GM20000 (cell line): ENCODE measurements at regions not wholly inside any gene's neighbourhood (a gene's known extent, or its start where the extent isn't known, plus 50 kb on each side); places are given as distances from the start of the nearest gene placed in this dataset.

Source experiments
- DNase-seq: peaks from one replicate; pipeline ENCODE4 v3.0.0; 2012; ENCODE audit warnings: low spot score
- TF ChIP-seq, protein P1 (sequence below): IDR thresholded peaks from 2 replicates; pipeline ENCODE4 v1.5.1; 2012; ENCODE audit warnings: mild to moderate bottlenecking, control low read depth; ENCODE audit errors: extremely low read depth, missing control alignments

DNA sequence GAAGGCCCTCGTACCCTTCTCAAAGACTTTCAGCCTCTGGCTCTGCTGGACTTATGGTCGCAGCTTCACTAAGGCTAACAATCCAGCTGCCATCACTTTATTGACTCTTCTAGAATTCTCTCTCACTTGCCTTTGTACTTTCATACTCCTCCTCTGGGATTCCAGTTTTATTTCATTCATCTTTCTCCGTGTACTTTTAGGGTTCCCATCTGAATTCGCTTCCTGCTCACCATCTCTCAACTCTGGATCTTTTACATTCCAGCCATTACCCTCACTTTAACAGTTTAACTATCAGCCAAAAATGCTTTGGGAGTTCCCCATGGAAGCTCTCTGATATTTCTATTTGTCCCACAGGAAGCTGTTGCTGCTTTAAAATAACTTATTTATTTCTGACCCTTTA is 149.3 kb upstream of the KL start:
- no peak for DNase-seq
- TF ChIP-seq, protein P1, sequence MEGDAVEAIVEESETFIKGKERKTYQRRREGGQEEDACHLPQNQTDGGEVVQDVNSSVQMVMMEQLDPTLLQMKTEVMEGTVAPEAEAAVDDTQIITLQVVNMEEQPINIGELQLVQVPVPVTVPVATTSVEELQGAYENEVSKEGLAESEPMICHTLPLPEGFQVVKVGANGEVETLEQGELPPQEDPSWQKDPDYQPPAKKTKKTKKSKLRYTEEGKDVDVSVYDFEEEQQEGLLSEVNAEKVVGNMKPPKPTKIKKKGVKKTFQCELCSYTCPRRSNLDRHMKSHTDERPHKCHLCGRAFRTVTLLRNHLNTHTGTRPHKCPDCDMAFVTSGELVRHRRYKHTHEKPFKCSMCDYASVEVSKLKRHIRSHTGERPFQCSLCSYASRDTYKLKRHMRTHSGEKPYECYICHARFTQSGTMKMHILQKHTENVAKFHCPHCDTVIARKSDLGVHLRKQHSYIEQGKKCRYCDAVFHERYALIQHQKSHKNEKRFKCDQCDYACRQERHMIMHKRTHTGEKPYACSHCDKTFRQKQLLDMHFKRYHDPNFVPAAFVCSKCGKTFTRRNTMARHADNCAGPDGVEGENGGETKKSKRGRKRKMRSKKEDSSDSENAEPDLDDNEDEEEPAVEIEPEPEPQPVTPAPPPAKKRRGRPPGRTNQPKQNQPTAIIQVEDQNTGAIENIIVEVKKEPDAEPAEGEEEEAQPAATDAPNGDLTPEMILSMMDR = no peak

GRCh38 chr13:32877491-32877890 is 138.7 kb upstream of the KL start:
- DNase-seq = no peak
- TF ChIP-seq, protein P1 = no peak

DNA sequence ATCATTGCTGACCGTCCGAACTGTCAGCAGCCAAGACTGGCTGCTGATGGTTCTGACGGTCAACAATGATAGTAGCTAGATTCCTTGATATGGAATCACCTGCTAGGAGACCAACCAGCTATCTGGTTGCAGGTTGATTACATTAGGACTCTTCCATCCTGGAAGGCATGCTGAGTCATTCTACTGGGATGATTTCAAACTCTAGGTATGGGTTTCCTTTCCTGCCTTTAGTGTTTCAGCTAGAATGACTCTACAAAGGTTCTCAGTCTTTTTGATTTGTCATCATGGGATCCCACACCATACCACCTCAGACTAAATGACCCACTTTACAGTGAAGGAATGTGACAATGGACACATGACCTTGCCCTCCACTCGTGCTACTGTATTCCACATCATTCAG is 138.1 kb upstream of the KL start:
- TF ChIP-seq, protein P1 = no peak
- DNase-seq = no peak

DNA sequence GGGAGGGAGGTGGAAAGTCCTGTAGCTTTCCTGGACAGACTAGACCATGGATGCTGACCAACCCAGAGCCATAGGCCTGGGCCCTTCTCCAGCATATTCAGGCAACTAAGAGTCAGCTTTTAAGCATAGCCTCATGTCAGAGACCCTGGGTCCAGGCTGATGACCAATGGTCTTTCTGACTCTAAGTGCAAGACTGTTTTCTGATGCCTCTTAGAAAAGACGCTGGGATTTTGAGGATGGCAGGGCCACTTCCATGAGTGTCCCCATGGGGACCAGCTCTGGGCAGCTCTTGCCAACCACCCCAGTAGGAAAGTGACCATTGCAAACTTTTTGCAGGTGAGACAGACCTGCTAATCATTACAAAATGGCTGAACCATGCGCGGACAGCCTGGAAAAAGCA is 135.6 kb upstream of the KL start:
- TF ChIP-seq, protein P1 = no peak
- DNase-seq = no peak

DNA sequence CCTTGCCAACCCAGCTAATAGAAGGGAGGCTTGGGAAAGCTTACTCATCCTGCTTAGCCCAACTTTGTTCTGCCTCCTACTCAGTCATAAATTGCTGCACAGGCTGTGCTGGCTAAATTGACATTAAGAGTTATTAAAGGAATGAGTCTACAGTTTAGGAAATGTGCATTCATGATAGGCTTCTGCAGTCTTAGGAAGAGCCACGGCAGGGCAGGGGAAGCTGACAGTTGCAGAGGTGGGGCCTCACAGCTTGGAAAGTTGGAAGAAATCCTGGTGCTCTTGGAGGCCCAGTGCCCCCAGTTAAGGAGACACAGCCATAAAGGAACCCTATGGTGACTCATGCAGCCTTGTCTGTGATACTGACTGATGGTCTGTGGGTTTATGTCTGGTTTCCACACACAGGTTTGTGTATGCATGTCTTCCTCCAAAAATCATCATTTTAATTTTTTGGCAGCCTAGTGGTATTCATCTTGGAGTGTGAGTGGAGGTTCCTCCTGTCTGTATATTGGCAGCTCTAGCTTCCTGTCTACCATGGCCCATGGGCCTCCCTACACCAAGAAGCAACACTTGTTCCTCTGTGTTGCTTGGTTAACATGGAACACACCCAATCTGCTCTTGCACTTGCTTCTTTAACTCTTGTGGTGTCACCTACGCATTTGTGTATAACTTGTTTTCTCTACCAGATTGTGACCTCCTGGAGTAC is 135.0 kb upstream of the KL start:
- TF ChIP-seq, protein P1 = no peak
- no peak for DNase-seq

DNA sequence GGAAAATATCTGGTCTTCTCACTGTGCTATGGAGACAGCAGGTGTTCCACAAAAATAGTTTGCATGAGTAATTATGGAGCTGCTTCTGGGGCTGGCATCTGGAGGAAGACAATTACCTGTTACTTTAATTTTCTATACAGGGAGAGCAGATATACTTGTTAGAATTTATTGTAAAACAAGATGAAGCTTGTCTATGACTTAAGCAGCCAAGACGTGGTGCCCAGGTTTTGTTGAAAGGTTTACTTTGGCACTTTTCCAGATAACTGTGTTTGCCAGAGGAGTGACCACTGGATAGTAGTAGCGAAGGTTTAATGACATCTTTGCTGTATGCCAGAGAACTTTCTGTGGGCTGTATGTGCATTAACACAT is 134.5 kb upstream of the KL start:
- no peak for DNase-seq
- TF ChIP-seq, protein P1 = no peak

- TF ChIP-seq, protein P1 = no peak
- no peak for DNase-seq
Observed at GRCh38 chr13:32882691-32883090, 133.5 kb upstream of the KL start.
